ENCODE measurements at regions not wholly inside any gene's neighbourhood (a gene's known extent, or its start where the extent isn't known, plus 50 kb on each side); places are given as distances from the start of the nearest gene placed in this dataset.

DNA sequence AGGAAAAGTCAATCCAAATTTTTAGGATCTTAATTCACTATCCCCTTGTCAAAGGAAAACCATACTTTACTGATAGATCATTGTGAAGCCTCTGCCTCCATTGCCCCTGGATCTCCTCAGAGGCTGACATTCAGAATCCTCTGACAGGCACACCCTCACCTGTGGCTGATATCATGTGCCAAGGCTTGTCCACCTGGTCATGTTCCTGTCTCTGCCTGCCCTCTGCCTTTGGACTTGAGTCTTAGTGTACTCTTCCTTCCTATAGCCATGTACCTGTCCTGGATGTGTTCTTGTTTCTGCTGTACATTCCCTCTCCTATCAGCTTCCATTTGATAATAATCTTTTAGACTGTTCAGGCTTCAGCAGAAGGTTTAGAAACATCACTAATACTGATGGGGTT is 179.4 kb downstream of the TNFSF13B start:
- TF ChIP-seq NFRKB (IDR thresholded peaks at IDR 0.05) = no peak
- TF ChIP-seq SP1 (IDR thresholded peaks at IDR 0.05) = no peak
- TF ChIP-seq BHLHE40 (IDR thresholded peaks at IDR 0.05; ENCODE audit: borderline replicate concordance) = no peak
- no peak for TF ChIP-seq ELF4 (IDR thresholded peaks at IDR 0.05)
- TF ChIP-seq ZNF384 (IDR thresholded peaks at IDR 0.05) = no peak
- TF ChIP-seq HDGF (IDR thresholded peaks at IDR 0.05; ENCODE audit: borderline replicate concordance) = no peak
